HG03103 (cell line): ENCODE measurements at regions not wholly inside any gene's neighbourhood (a gene's known extent, or its start where the extent isn't known, plus 50 kb on each side); places are given as distances from the start of the nearest gene placed in this dataset.

ENCODE experiments used
- ATAC-seq: cut with Tn5 transposase; IDR thresholded peaks from one replicate; pipeline ENCODE4 v1.9.1; 2021; ENCODE audit warnings: low read depth; ENCODE audit not compliant: unreplicated experiment

- no peak for ATAC-seq
These were observed 169.2 kb upstream of the CDH8 start for GRCh38 chr16:62205459-62205858.

- ATAC-seq: no peak
These were observed 165.7 kb upstream of the CDH8 start for GRCh38 chr16:62201911-62202310.

- no peak for ATAC-seq
These were observed 158.6 kb upstream of the CDH8 start for GRCh38 chr16:62194828-62195227.

GRCh38 chr16:62190426-62190825, 154.2 kb upstream of the CDH8 start:
- no peak for ATAC-seq

GRCh38 chr16:62177351-62178203, 141.3 kb upstream of the CDH8 start:
- no peak for ATAC-seq

- no peak for ATAC-seq
These were observed 134.4 kb upstream of the CDH8 start for GRCh38 chr16:62170642-62171041.

GRCh38 chr16:62167551-62167950, 131.3 kb upstream of the CDH8 start:
- no peak for ATAC-seq

- ATAC-seq: no peak
These were observed 121.3 kb upstream of the CDH8 start for GRCh38 chr16:62157544-62157943.

- ATAC-seq: no peak
These were observed 120.7 kb upstream of the CDH8 start for GRCh38 chr16:62156971-62157370.

GRCh38 chr16:62149631-62150030, 113.4 kb upstream of the CDH8 start:
- ATAC-seq: no peak

- no peak for ATAC-seq
These were observed 101.8 kb upstream of the CDH8 start for GRCh38 chr16:62137996-62138395.

- no peak for ATAC-seq
These were observed 99.7 kb upstream of the CDH8 start for GRCh38 chr16:62135911-62136310.

- ATAC-seq: no peak
These were observed 99.2 kb upstream of the CDH8 start for GRCh38 chr16:62135446-62135845.

GRCh38 chr16:62130101-62130500, 93.9 kb upstream of the CDH8 start:
- ATAC-seq: no peak

- ATAC-seq: no peak
These were observed 69.0 kb upstream of the CDH8 start for GRCh38 chr16:62105244-62105643.

GRCh38 chr16:62102588-62102987, 66.3 kb upstream of the CDH8 start:
- no peak for ATAC-seq

- no peak for ATAC-seq
These were observed 64.4 kb upstream of the CDH8 start for GRCh38 chr16:62100651-62101050.

- no peak for ATAC-seq
These were observed 53.5 kb upstream of the CDH8 start for GRCh38 chr16:62089715-62090114.

GRCh38 chr16:62088731-62089410, 52.6 kb upstream of the CDH8 start:
- no peak for ATAC-seq
